Right lobe of liver (tissue), 4 donors: ENCODE measurements at regions not wholly inside any gene's neighbourhood (a gene's known extent, or its start where the extent isn't known, plus 50 kb on each side); places are given as distances from the start of the nearest gene placed in this dataset.

ENCODE experiments used
- POLR2A ChIP-seq: fragments of 450-650 bp; IDR thresholded peaks from one replicate; pipeline ENCODE4 v1.6.1; 2017; ENCODE audit warnings: antibody characterized with exemption, mild to moderate bottlenecking
- TF ChIP-seq, protein P1 (sequence below), 4 donors: fragments of 200-600 bp in 3 of 4; fragments of 450-650 bp in 1 of 4; IDR thresholded peaks; one replicate each; pipeline versions ENCODE4 v1.5.1 to v1.8.0; 2016 to 2022; ENCODE audit warnings: antibody characterized with exemption in 4 of 4, mild to moderate bottlenecking in 2 of 4
- donor health status: DM: no; HTN: no; CAD: no.
- donor health status: DM: no; HTN: no; CAD: no.
- donor health status: DM: no; HTN: yes; CAD: no.

GRCh38 chr9:92173318-92173717 is 58.1 kb upstream of the SPTLC1 start:
- TF ChIP-seq, protein P1, sequence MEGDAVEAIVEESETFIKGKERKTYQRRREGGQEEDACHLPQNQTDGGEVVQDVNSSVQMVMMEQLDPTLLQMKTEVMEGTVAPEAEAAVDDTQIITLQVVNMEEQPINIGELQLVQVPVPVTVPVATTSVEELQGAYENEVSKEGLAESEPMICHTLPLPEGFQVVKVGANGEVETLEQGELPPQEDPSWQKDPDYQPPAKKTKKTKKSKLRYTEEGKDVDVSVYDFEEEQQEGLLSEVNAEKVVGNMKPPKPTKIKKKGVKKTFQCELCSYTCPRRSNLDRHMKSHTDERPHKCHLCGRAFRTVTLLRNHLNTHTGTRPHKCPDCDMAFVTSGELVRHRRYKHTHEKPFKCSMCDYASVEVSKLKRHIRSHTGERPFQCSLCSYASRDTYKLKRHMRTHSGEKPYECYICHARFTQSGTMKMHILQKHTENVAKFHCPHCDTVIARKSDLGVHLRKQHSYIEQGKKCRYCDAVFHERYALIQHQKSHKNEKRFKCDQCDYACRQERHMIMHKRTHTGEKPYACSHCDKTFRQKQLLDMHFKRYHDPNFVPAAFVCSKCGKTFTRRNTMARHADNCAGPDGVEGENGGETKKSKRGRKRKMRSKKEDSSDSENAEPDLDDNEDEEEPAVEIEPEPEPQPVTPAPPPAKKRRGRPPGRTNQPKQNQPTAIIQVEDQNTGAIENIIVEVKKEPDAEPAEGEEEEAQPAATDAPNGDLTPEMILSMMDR (IDR thresholded peaks at IDR 0.05) = no peak
- no peak for TF ChIP-seq POLR2A
